ENCODE measurements at regions not wholly inside any gene's neighbourhood (a gene's known extent, or its start where the extent isn't known, plus 50 kb on each side); places are given as distances from the start of the nearest gene placed in this dataset.

GRCh38 chr1:5298376-5298775 lies 644.0 kb downstream of the AJAP1 start:
- no peak for DNase-seq

DNA sequence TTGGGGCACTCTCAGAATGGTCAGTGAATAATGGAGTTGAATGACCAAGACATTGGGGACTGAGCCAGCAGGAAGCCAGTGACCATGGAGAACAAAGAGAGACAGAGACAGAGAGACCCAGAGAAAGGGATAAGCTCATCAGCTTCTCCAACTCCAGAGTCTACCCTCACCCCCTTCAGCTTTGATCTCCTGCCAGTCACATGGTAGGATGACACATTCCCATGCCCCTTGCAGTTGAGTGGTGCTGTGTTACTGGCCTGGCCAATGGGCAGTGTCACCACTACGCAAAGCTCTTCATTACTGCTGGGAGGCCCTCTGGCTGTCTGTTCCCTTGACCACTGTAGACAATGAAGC lies 643.5 kb downstream of the AJAP1 start:
- DNase-seq, result no peak

DNA sequence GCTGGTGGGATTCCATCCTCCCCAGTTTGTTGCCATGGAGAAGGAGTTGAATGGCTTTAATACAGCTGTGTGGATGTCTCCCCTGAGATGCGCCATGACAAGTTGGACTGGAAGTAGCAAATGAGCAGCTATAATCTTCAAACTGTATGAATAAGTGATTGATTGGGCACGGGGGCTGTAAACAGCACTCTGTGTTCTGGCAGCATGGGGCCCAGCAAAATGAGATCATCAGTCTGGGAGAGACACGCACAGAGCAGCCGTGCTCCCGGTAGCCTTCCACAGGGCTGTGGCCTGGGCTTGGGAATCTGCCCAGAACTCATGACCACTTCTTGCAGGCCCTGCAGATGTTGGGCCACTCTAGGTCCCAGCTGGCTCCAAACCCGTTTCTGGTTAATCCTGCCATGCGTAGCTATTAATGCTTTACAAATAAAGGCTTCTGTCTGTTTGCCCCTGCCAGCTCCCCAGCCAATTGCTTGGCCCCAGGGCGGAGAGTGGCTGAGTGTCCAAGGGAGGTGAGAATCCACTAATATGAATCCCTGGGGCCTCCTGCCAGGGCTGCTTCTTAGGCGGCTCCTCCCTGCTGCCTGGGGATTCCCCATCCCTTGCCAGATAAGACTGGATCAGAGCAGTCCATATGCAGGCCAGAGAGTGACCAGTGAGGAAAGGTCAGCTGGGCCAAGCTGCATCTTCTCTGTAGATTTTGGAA lies 642.9 kb downstream of the AJAP1 start:
- DNase-seq, result no peak

GRCh38 chr1:5296557-5297179 lies 642.3 kb downstream of the AJAP1 start:
- DNase-seq, result no peak

DNA sequence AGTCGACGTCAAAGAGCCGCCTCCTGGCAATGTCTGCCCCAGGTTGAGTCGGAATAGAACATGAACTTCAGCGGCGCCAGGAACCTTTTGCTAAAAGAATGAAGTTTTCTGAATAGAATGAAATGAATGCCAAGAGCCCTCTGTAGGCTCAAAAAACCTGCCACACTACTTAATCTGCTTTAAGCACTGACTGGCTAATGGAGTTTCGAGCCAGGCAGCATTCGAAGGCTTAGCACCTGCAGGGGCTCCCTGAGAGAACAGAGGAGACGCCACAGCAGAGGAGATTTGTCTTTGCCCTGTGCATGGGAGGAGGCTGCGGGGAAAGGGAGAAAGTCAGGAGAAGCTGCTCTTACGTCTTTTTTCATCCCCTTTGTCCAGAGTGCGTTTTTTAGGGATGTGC lies 641.7 kb downstream of the AJAP1 start:
- no peak for DNase-seq

DNA sequence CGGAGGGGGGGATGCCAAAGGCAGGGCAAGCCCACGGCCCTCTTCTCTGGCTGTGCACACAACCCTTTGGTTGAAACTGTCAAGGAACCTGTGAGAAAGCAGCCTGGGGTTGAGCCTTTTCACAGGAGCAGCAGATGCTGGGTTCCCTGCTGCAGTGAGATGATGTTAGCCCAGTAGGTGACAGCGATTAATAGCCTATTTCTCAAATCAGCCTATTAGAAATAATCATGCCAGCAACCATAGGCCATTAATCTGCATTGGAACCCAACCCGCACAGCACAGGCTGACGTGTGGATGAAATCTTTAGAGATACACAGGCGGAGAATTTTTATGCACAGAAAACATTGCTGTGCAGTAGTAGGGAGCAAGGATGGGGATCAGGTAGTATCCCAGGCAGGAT lies 637.5 kb downstream of the AJAP1 start:
- no peak for DNase-seq

GRCh38 chr1:5287178-5288150 lies 633.1 kb downstream of the AJAP1 start:
- DNase-seq, result no peak

- peak; percentile 17 for DNase-seq
Observed at GRCh38 chr1:5286244-5286643, 631.8 kb downstream of the AJAP1 start.

DNA sequence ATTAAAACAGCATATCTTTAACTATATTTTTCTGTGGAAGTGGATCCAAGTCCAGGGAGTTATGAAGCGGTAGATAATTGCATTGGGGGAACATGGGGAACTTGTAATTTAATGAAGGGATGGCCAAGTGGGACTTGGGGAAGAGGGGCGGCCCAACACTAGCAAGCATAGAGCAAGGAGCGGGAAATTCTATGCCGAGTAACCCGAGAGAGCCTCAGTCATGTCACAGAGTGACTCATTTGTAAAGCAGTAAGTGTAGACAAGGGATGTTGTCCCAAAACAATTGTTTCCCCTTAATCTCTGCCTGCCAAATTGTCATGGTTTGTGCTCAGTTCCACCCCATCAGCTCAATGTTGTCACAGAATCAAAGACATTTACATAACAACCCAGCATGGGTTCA lies 620.1 kb downstream of the AJAP1 start:
- DNase-seq, result no peak

DNA sequence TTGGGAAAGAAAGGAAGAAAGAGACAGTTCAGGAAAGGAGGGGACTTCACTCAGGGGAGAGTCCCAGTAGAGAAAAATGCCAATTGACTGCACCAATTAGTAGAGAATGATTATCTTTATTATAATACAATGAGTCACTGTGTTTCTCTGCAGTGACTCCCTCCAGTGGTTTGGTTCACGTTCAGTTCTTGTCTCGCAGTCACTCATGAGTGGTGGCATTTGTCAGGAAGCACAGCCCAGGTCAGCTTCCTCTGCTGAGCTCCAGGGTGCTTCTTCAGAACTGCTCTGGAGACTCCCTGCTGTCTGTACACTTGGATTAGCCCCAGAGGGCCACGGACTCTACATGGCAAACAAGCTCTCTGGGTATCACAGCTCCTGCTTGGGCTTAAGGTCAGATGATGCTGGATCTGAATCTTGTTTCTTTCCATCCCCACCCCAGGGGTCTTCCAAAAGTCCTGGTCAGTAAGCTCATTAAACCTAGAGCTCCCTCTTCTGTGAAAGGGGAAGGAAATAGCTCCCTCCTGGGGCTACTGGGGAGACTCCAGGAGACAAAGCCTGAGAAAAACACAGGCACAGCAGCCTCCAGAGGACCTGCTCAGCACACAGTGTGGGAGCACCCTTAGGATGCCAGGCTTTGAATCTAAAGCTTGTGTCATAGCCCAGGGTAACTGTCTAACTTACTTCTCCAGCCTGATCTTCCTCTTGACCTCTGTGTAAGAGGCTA lies 619.0 kb downstream of the AJAP1 start:
- no peak for DNase-seq

DNA sequence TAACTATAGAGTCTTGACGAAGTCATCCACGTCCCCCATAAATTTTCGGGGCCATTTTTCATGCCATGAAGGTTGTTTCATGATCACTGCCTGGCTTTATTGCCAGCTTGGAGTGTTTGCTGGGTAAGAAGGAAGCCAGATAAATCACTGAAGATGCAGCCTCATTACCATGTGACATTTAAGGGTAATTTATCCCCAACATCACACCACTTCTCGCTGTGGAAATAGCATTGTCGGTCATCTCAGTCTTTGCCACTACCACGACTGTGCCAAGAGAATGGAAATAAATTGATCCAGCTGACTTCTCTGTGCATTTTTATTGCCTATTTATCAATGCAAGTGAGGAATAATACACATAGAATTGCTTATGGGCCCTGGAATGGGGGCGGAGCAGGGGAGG lies 617.9 kb downstream of the AJAP1 start:
- DNase-seq, result no peak

GRCh38 chr1:5271264-5271663 lies 616.9 kb downstream of the AJAP1 start:
- no peak for DNase-seq

DNA sequence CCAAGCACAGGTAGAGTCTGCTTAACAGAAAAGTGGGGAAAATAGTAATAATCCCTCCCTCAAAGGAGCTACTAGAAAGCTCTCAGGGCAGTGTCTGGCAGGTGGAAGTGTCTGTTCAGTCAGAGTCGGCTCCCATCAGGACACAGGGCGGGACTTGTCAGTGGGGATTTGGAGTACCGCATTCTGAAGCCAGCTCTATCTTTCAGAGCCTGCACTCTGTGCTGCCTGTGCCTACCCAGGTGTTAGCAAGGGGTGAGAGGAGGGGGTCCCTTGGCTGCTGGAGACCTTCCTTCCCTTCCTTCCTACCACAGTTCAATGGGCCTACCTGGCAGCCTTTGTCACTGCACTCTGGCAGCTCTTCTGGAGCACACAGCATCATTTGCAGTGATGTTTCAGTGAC lies 615.5 kb downstream of the AJAP1 start:
- no peak for DNase-seq

DNA sequence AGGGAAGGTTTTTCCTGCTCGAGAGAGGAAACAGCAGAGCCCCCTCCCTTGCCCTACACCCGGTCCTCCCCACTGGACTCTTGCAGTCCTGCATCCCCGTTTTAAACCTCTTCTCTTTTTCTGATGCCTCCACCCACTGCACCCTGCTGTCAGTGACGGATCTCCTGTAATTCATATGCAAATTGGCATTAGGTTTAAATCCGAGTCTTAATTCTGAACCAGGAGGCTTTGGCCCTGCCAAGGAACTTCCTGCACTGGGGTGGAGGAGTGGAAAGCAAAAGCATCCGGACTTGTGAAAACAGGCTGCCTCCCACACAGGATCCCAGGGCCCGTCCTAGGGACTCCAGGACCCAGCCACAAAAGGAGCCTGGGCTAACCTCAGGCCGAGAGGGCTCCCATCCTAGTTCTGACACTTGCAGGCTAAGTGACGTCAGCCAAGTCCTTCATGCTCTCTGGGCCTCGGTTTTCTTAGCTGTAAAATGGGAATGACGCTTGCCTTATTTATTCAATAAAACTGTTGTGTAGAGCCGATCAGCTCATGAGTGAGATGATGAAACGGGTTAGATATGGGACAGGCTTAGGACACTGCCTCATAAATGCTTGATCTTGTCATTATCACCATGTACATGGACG lies 613.3 kb downstream of the AJAP1 start:
- no peak for DNase-seq

GRCh38 chr1:5265438-5266075 lies 611.1 kb downstream of the AJAP1 start:
- no peak for DNase-seq

GRCh38 chr1:5264476-5264875 lies 610.1 kb downstream of the AJAP1 start:
- no peak for DNase-seq

- no peak for DNase-seq
Observed at GRCh38 chr1:5256793-5257192, 602.4 kb downstream of the AJAP1 start.

GRCh38 chr1:5254975-5255374 lies 600.6 kb downstream of the AJAP1 start:
- no peak for DNase-seq

DNA sequence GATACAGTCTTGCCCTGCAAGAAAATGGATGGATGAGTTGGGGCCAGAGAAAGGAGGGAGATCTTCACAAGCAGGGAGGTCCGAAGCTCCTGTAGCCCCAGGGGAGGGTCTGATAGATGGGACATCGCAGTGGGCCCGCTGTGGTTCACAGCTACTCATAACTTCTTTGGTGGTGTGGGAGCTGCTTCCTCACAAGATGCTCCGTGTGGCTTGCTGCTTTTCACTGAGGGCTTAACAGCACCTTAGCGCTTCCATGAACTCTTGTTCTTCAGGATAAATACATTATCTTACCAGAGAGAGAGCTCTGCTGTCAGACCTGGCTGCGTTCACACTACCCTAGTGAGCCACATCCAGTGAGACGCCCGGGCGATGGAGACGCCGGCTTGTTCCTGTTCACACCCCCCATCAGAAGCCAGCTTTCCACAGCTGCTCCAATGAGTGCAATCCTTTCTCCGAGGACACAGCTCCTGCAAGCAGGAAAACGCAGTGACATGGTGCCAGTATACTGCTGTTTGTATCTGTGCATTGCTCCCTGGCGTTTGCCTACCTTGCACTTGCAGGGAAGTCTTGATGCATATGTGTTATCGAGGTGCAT lies 599.8 kb downstream of the AJAP1 start:
- no peak for DNase-seq

DNA sequence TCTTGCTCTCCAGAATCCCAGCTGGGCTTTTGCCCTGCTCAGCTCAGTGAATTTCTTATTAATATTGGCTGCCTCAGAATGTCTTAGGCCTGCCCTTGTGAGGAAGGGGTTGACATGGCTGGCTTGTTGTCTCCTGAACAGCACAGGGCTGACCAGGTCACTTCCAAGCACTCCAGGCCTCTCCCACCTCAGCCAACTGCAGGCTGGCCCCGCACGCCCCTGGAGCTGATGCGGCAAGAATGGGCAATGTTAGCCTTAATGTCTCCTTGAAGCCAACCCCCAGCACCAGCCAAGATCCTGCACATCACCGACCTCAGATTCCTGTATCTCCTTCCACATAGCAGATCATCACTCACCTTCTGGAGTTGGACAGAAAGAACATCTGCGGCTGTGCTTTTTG lies 598.6 kb downstream of the AJAP1 start:
- no peak for DNase-seq

- no peak for DNase-seq
Observed at GRCh38 chr1:5250336-5250735, 595.9 kb downstream of the AJAP1 start.

GRCh38 chr1:5245348-5245747 lies 590.9 kb downstream of the AJAP1 start:
- no peak for DNase-seq
